ENCODE measurements at regions not wholly inside any gene's neighbourhood (a gene's known extent, or its start where the extent isn't known, plus 50 kb on each side); places are given as distances from the start of the nearest gene placed in this dataset.

- Histone ChIP-seq H3K9ac (ENCODE audit: low read length in 3 of 3) (no peak overlapping the region), H3K27me3 (ENCODE audit: control insufficient read depth, insufficient read depth, low read length) (peaks cover 4% of the 10 kb centered on the region), H3K36me3 (ENCODE audit: control insufficient read depth in 2 of 3, insufficient read depth in 3 of 3, low read length in 3 of 3) (no peaks in the 10 kb centered on the region), H3K27ac (ENCODE audit: low read depth in 2 of 2, low read length in 2 of 2) (no peak overlapping the region), H3K9me3 (ENCODE audit: control insufficient read depth in 2 of 3, insufficient read depth in 1 of 3, low read length in 3 of 3) (no peaks in the 10 kb centered on the region), H3K4me3 (ENCODE audit: low read length in 3 of 3) (no peak overlapping the region), H3K4me1 (ENCODE audit: control insufficient read depth in 2 of 3, insufficient read depth in 2 of 3, low read depth in 1 of 3, low read length in 3 of 3) (no peaks in the 10 kb centered on the region)
- no peak for TF ChIP-seq CTCF (IDR thresholded peaks at IDR 0.05; ENCODE audit: borderline replicate concordance, extremely low read depth, insufficient read depth)
- DNase-seq: peak in 1 of 5 donors; percentile 48
- FAIRE-seq: no peak
- intact Hi-C loops (cut with DNase I): no loop called here
Measured at GRCh38 chr2:71778514-71778913, 325.2 kb downstream of the DYSF start.

GRCh38 chr2:71777946-71778345 lies 324.6 kb downstream of the DYSF start:
- FAIRE-seq (no peak), DNase-seq (no peak)
- no peaks in the 10 kb centered on the region for H3K9me3 ChIP-seq (ENCODE audit: control insufficient read depth in 2 of 3, insufficient read depth in 1 of 3, low read length in 3 of 3)
- no peak for TF ChIP-seq CTCF (IDR thresholded peaks at IDR 0.05; ENCODE audit: borderline replicate concordance, extremely low read depth, insufficient read depth)
- no peak overlapping the region for H3K4me3 ChIP-seq (ENCODE audit: low read length in 3 of 3)
- intact Hi-C loops (cut with DNase I): no loop called here
- no peak overlapping the region for H3K9ac ChIP-seq (ENCODE audit: low read length in 3 of 3)
- H3K36me3 ChIP-seq (ENCODE audit: control insufficient read depth in 2 of 3, insufficient read depth in 3 of 3, low read length in 3 of 3): no peaks in the 10 kb centered on the region
- H3K27ac ChIP-seq (ENCODE audit: low read depth in 2 of 2, low read length in 2 of 2): no peak overlapping the region
- no peaks in the 10 kb centered on the region for H3K4me1 ChIP-seq (ENCODE audit: control insufficient read depth in 2 of 3, insufficient read depth in 2 of 3, low read depth in 1 of 3, low read length in 3 of 3)
- peaks cover 4% of the 10 kb centered on the region for H3K27me3 ChIP-seq (ENCODE audit: control insufficient read depth, insufficient read depth, low read length)

- no peak overlapping the region for H3K4me3 ChIP-seq (ENCODE audit: low read length in 3 of 3)
- peaks cover 0 to 2% (median 0%) of the 10 kb centered on the region in 3 donors for H3K9me3 ChIP-seq (ENCODE audit: control insufficient read depth in 2 of 3, insufficient read depth in 1 of 3, low read length in 3 of 3)
- no peaks in the 10 kb centered on the region for H3K36me3 ChIP-seq (ENCODE audit: control insufficient read depth in 2 of 3, insufficient read depth in 3 of 3, low read length in 3 of 3)
- no peaks in the 10 kb centered on the region for H3K4me1 ChIP-seq (ENCODE audit: control insufficient read depth in 2 of 3, insufficient read depth in 2 of 3, low read depth in 1 of 3, low read length in 3 of 3)
- intact Hi-C loops (cut with DNase I): no loop called here
- H3K9ac ChIP-seq (ENCODE audit: low read length in 3 of 3): no peak overlapping the region
- H3K27me3 ChIP-seq (ENCODE audit: control insufficient read depth, insufficient read depth, low read length): peaks cover 2% of the 10 kb centered on the region
- no peak overlapping the region for H3K27ac ChIP-seq (ENCODE audit: low read depth in 2 of 2, low read length in 2 of 2)
- FAIRE-seq (no peak), DNase-seq (peak in 1 of 5 donors; percentile 12)
- TF ChIP-seq CTCF (IDR thresholded peaks at IDR 0.05; ENCODE audit: borderline replicate concordance, extremely low read depth, insufficient read depth): no peak
Measured at GRCh38 chr2:71776227-71776626, 322.9 kb downstream of the DYSF start.

GRCh38 chr2:71773218-71773617 lies 319.9 kb downstream of the DYSF start:
- FAIRE-seq: no peak
- intact Hi-C loops (cut with DNase I): no loop called here
- no peak overlapping the region for H3K4me3 ChIP-seq (ENCODE audit: low read length in 3 of 3)

More at GRCh38 chr2:71773218-71773617, 319.9 kb downstream of the DYSF start:
- TF ChIP-seq CTCF (IDR thresholded peaks at IDR 0.05; ENCODE audit: borderline replicate concordance, extremely low read depth, insufficient read depth): no peak
- Histone ChIP-seq H3K9ac (ENCODE audit: low read length in 3 of 3) (no peak overlapping the region), H3K4me1 (ENCODE audit: control insufficient read depth in 2 of 3, insufficient read depth in 2 of 3, low read depth in 1 of 3, low read length in 3 of 3) (no peaks in the 10 kb centered on the region), H3K36me3 (ENCODE audit: control insufficient read depth in 2 of 3, insufficient read depth in 3 of 3, low read length in 3 of 3) (no peaks in the 10 kb centered on the region), H3K27me3 (ENCODE audit: control insufficient read depth, insufficient read depth, low read length) (no peaks in the 10 kb centered on the region), H3K27ac (ENCODE audit: low read depth in 2 of 2, low read length in 2 of 2) (no peak overlapping the region), H3K9me3 (ENCODE audit: control insufficient read depth in 2 of 3, insufficient read depth in 1 of 3, low read length in 3 of 3) (peaks cover 0 to 8% (median 0%) of the 10 kb centered on the region in 3 donors)
- DNase-seq: no peak
